Endothelial cell of umbilical vein (primary cell): ENCODE measurements at regions not wholly inside any gene's neighbourhood (a gene's known extent, or its start where the extent isn't known, plus 50 kb on each side); places are given as distances from the start of the nearest gene placed in this dataset.

Experiments
- BruUV-seq: library from RNA; stranded (reverse); fragments of 400-500 nt; replicated peaks from 2 replicates; lab custom pipeline; 2021; lab: Mats Ljungman, UMichigan
- CTCF ChIA-PET: fragments of 300-600, 350-600 bp; sonication (Branson Sonifier 250); formaldehyde crosslinking; loops from one replicate; lab custom pipeline; 2021; ENCODE audit warnings: antibody characterized with exemption, inconsistent platforms; lab: Charles Lee
- POLR2A ChIA-PET: fragments of 300-600, 350-600 bp; sonication (Branson Sonifier 250); formaldehyde crosslinking; loops from one replicate; lab custom pipeline; 2021; ENCODE audit warnings: antibody characterized with exemption, inconsistent platforms; lab: Charles Lee
- DNase-seq: peaks from one replicate; pipeline ENCODE4 v3.0.0-alpha.2; 2011; ENCODE audit warnings: low read depth, low spot score
- FAIRE-seq: peaks from 2 replicates; lab custom pipeline; 2011; peaks lifted over from hg19 to GRCh38; lab: Jason Lieb, UNC
- H2AFZ ChIP-seq: 2 replicates; pipeline ENCODE4 v1.6.0; 2012; ENCODE audit warnings: low read depth, low read length, control low read depth, inconsistent platforms
- H3K27ac ChIP-seq: 2 replicates; pipeline ENCODE4 v1.5.1; 2011; ENCODE audit warnings: low read depth, mild to moderate bottlenecking, control low read depth, low read length, moderate library complexity; ENCODE audit not compliant: insufficient read depth
- H3K27me3 ChIP-seq, 2 experiments: 2 replicates each; pipeline versions ENCODE4 v1.6.0 to v1.6.1; 2011; ENCODE audit warnings: low read length in 2 of 2, mixed read lengths in 1 of 2; ENCODE audit not compliant: control insufficient read depth in 2 of 2, insufficient read depth in 2 of 2
- H3K36me3 ChIP-seq, 2 experiments: 2 replicates in 1 of 2; 3 replicates in 1 of 2; pipeline ENCODE4 v1.5.1; 2011; ENCODE audit warnings: low read length in 2 of 2, mild to moderate bottlenecking in 1 of 2, moderate library complexity in 1 of 2; ENCODE audit not compliant: control insufficient read depth in 2 of 2, insufficient read depth in 2 of 2; ENCODE audit errors: extremely low read depth in 1 of 2
- H3K4me1 ChIP-seq: 3 replicates; pipeline ENCODE4 v1.5.1; 2011; ENCODE audit warnings: mild to moderate bottlenecking, low read length; ENCODE audit not compliant: control insufficient read depth, insufficient read depth; ENCODE audit errors: extremely low read depth
- H3K4me2 ChIP-seq: 2 replicates; pipeline ENCODE4 v1.6.1; 2011; ENCODE audit warnings: low read length, control low read depth, mixed read lengths; ENCODE audit not compliant: insufficient read depth
- H3K4me3 ChIP-seq, 3 experiments: fragments of 200-600 bp in 1 of 3; sonication (generic), shearing (Covaris generic) in 1 of 3; replicated peaks in 1 of 3; 2 replicates each; pipeline ENCODE4 v1.5.1; 2011 to 2016; ENCODE audit warnings: control low read depth in 3 of 3, low read length in 3 of 3, mild to moderate bottlenecking in 2 of 3, inconsistent platforms in 1 of 3, low read depth in 1 of 3, moderate library complexity in 1 of 3; ENCODE audit not compliant: insufficient read depth in 1 of 3
- H3K79me2 ChIP-seq: 2 replicates; pipeline ENCODE4 v1.6.0; 2012; ENCODE audit warnings: low read length, inconsistent platforms; ENCODE audit not compliant: control insufficient read depth, insufficient read depth
- H3K9ac ChIP-seq: replicated peaks from 2 replicates; pipeline ENCODE3; 2011; ENCODE audit warnings: low read length, control low read depth; ENCODE audit not compliant: insufficient read depth; ENCODE audit errors: extremely low read depth
- H3K9me1 ChIP-seq: replicated peaks from 3 replicates; pipeline ENCODE4 v1.6.0; 2011; ENCODE audit warnings: mild to moderate bottlenecking, low read length; ENCODE audit not compliant: control insufficient read depth, insufficient read depth; ENCODE audit errors: extremely low read depth
- H3K9me3 ChIP-seq: replicated peaks from 2 replicates; pipeline ENCODE4 v1.5.1; 2012; ENCODE audit warnings: low read length, inconsistent platforms; ENCODE audit not compliant: control insufficient read depth, insufficient read depth
- H4K20me1 ChIP-seq: replicated peaks from 2 replicates; pipeline ENCODE3; 2011; ENCODE audit warnings: mild to moderate bottlenecking, low read length; ENCODE audit not compliant: control insufficient read depth, insufficient read depth; ENCODE audit errors: extremely low read depth
- CTCF ChIP-seq, 2 donors: IDR thresholded peaks; 1 replicate in 1 of 2; 2 replicates in 1 of 2; pipeline ENCODE4 v1.5.1; 2011; ENCODE audit warnings: low read length in 2 of 2, mild to moderate bottlenecking in 2 of 2, moderate library complexity in 2 of 2, control low read depth in 1 of 2, inconsistent platforms in 1 of 2, low read depth in 1 of 2; ENCODE audit not compliant: insufficient read depth in 1 of 2; ENCODE audit errors: extremely low read depth in 1 of 2
- EZH2 ChIP-seq: IDR thresholded peaks from 2 replicates; pipeline ENCODE4 v1.6.1; 2012; ENCODE audit warnings: borderline replicate concordance, low read depth, mild to moderate bottlenecking, moderate library complexity, low read length, inconsistent platforms; ENCODE audit not compliant: severe bottlenecking
- FOS ChIP-seq: IDR thresholded peaks from 2 replicates; pipeline ENCODE4 v1.6.1; 2011; ENCODE audit warnings: mild to moderate bottlenecking, low read length, moderate library complexity, borderline replicate concordance; ENCODE audit not compliant: insufficient read depth
- GATA2 ChIP-seq: IDR thresholded peaks from 2 replicates; pipeline ENCODE4 v1.7.0; 2011; ENCODE audit warnings: low read depth, mild to moderate bottlenecking, moderate library complexity, mixed read lengths, low read length; ENCODE audit not compliant: insufficient read length, insufficient read depth
- JUN ChIP-seq: IDR thresholded peaks from 2 replicates; pipeline ENCODE4 v1.6.1; 2011; ENCODE audit warnings: borderline replicate concordance, low read depth; ENCODE audit not compliant: insufficient read length, insufficient read depth
- MAX ChIP-seq: IDR thresholded peaks from 2 replicates; pipeline ENCODE4 v1.6.1; 2011; ENCODE audit not compliant: insufficient read depth, insufficient read length
- MYC ChIP-seq: IDR thresholded peaks from one replicate; pipeline ENCODE4 v1.6.1; 2011; ENCODE audit warnings: mild to moderate bottlenecking, low read depth, low read length
- POLR2A ChIP-seq: IDR thresholded peaks from 2 replicates; pipeline ENCODE4 v1.6.1; 2012; ENCODE audit warnings: low read depth, mild to moderate bottlenecking, control low read depth, low read length
- POLR2AphosphoS5 ChIP-seq: IDR thresholded peaks from 2 replicates; pipeline ENCODE4 v1.6.1; 2012; ENCODE audit warnings: low read depth, mild to moderate bottlenecking, control low read depth, low read length, moderate library complexity; ENCODE audit not compliant: insufficient read depth
- dilution Hi-C: fragments of 300-500 bp; cut with MboI; formaldehyde crosslinking; loops from one replicate; pipeline ENCODE4 v1.15.0; 2019; ENCODE audit warnings: low sequenced_read_pairs; ENCODE audit not compliant: extremely low pct_ligation_motif_present
- intact Hi-C: fragments of 100-400 bp; cut with micrococcal nuclease; formaldehyde crosslinking; loops from one replicate; pipeline ENCODE4 v1.10.0; 2022

- Histone ChIP-seq H3K9me1 (no peaks in the 10 kb centered on the region), H3K79me2 (no peaks in the 10 kb centered on the region), H2AFZ (no peak overlapping the region), H4K20me1 (no peaks in the 10 kb centered on the region), H3K27ac (no peak overlapping the region), H3K4me3 (no peak overlapping the region), H3K9ac (no peak overlapping the region), H3K4me1 (no peaks in the 10 kb centered on the region), H3K36me3 (no peaks in the 10 kb centered on the region), H3K4me2 (no peak overlapping the region), H3K9me3 (no peaks in the 10 kb centered on the region), H3K27me3 (no peaks in the 10 kb centered on the region)
- no peak for TF ChIP-seq MYC
- TF ChIP-seq EZH2, result no peak
- TF ChIP-seq POLR2AphosphoS5, result no peak
- no peak for TF ChIP-seq GATA2
- no peak for TF ChIP-seq JUN
- no peak for TF ChIP-seq FOS
- TF ChIP-seq POLR2A, result no peak
- TF ChIP-seq MAX, result no peak
- TF ChIP-seq CTCF (IDR thresholded peaks at IDR 0.05; ENCODE audit: extremely low read depth in 1 of 2, insufficient read depth in 1 of 2, low read depth in 1 of 2, low read length in 2 of 2), result no peak
- CTCF ChIA-PET, result no interaction called here
- intact Hi-C loops (no loop called here), dilution Hi-C loops (no loop called here)
- POLR2A ChIA-PET, result no interaction called here
- no peak for DNase-seq
- BruUV-seq, result no TSS peak
- no peak for FAIRE-seq
These were observed 173.0 kb downstream of the SEC23A start for GRCh38 chr14:38930022-38930421.
